Endothelial cell of umbilical vein (primary cell): ENCODE measurements at regions not wholly inside any gene's neighbourhood (a gene's known extent, or its start where the extent isn't known, plus 50 kb on each side); places are given as distances from the start of the nearest gene placed in this dataset.
A peak's percentile ranks its signal among the peaks of the same experiment; 100 is the strongest.

Experiments used
- BruUV-seq: library from RNA; stranded (reverse); fragments of 400-500 nt; replicated peaks from 2 replicates; lab custom pipeline; 2021; lab: Mats Ljungman, UMichigan
- CTCF ChIA-PET: fragments of 300-600, 350-600 bp; sonication (Branson Sonifier 250); formaldehyde crosslinking; loops from one replicate; lab custom pipeline; 2021; ENCODE audit warnings: antibody characterized with exemption, inconsistent platforms; lab: Charles Lee
- POLR2A ChIA-PET: fragments of 300-600, 350-600 bp; sonication (Branson Sonifier 250); formaldehyde crosslinking; loops from one replicate; lab custom pipeline; 2021; ENCODE audit warnings: antibody characterized with exemption, inconsistent platforms; lab: Charles Lee
- DNase-seq: peaks from one replicate; pipeline ENCODE4 v3.0.0-alpha.2; 2011; ENCODE audit warnings: low read depth, low spot score
- FAIRE-seq: peaks from 2 replicates; lab custom pipeline; 2011; peaks lifted over from hg19 to GRCh38; lab: Jason Lieb, UNC
- H2AFZ ChIP-seq: 2 replicates; pipeline ENCODE4 v1.6.0; 2012; ENCODE audit warnings: low read depth, low read length, control low read depth, inconsistent platforms
- H3K27ac ChIP-seq: 2 replicates; pipeline ENCODE4 v1.5.1; 2011; ENCODE audit warnings: low read depth, mild to moderate bottlenecking, control low read depth, low read length, moderate library complexity; ENCODE audit not compliant: insufficient read depth
- H3K27me3 ChIP-seq, 2 experiments: 2 replicates each; pipeline versions ENCODE4 v1.6.0 to v1.6.1; 2011; ENCODE audit warnings: low read length in 2 of 2, mixed read lengths in 1 of 2; ENCODE audit not compliant: control insufficient read depth in 2 of 2, insufficient read depth in 2 of 2
- H3K36me3 ChIP-seq, 2 experiments: 2 replicates in 1 of 2; 3 replicates in 1 of 2; pipeline ENCODE4 v1.5.1; 2011; ENCODE audit warnings: low read length in 2 of 2, mild to moderate bottlenecking in 1 of 2, moderate library complexity in 1 of 2; ENCODE audit not compliant: control insufficient read depth in 2 of 2, insufficient read depth in 2 of 2; ENCODE audit errors: extremely low read depth in 1 of 2
- H3K4me1 ChIP-seq: 3 replicates; pipeline ENCODE4 v1.5.1; 2011; ENCODE audit warnings: mild to moderate bottlenecking, low read length; ENCODE audit not compliant: control insufficient read depth, insufficient read depth; ENCODE audit errors: extremely low read depth
- H3K4me2 ChIP-seq: 2 replicates; pipeline ENCODE4 v1.6.1; 2011; ENCODE audit warnings: low read length, control low read depth, mixed read lengths; ENCODE audit not compliant: insufficient read depth
- H3K4me3 ChIP-seq, 3 experiments: fragments of 200-600 bp in 1 of 3; sonication (generic), shearing (Covaris generic) in 1 of 3; replicated peaks in 1 of 3; 2 replicates each; pipeline ENCODE4 v1.5.1; 2011 to 2016; ENCODE audit warnings: control low read depth in 3 of 3, low read length in 3 of 3, mild to moderate bottlenecking in 2 of 3, inconsistent platforms in 1 of 3, low read depth in 1 of 3, moderate library complexity in 1 of 3; ENCODE audit not compliant: insufficient read depth in 1 of 3
- H3K79me2 ChIP-seq: 2 replicates; pipeline ENCODE4 v1.6.0; 2012; ENCODE audit warnings: low read length, inconsistent platforms; ENCODE audit not compliant: control insufficient read depth, insufficient read depth
- H3K9ac ChIP-seq: replicated peaks from 2 replicates; pipeline ENCODE3; 2011; ENCODE audit warnings: low read length, control low read depth; ENCODE audit not compliant: insufficient read depth; ENCODE audit errors: extremely low read depth
- H3K9me1 ChIP-seq: replicated peaks from 3 replicates; pipeline ENCODE4 v1.6.0; 2011; ENCODE audit warnings: mild to moderate bottlenecking, low read length; ENCODE audit not compliant: control insufficient read depth, insufficient read depth; ENCODE audit errors: extremely low read depth
- H3K9me3 ChIP-seq: replicated peaks from 2 replicates; pipeline ENCODE4 v1.5.1; 2012; ENCODE audit warnings: low read length, inconsistent platforms; ENCODE audit not compliant: control insufficient read depth, insufficient read depth
- H4K20me1 ChIP-seq: replicated peaks from 2 replicates; pipeline ENCODE3; 2011; ENCODE audit warnings: mild to moderate bottlenecking, low read length; ENCODE audit not compliant: control insufficient read depth, insufficient read depth; ENCODE audit errors: extremely low read depth
- CTCF ChIP-seq, 2 donors: IDR thresholded peaks; 1 replicate in 1 of 2; 2 replicates in 1 of 2; pipeline ENCODE4 v1.5.1; 2011; ENCODE audit warnings: low read length in 2 of 2, mild to moderate bottlenecking in 2 of 2, moderate library complexity in 2 of 2, control low read depth in 1 of 2, inconsistent platforms in 1 of 2, low read depth in 1 of 2; ENCODE audit not compliant: insufficient read depth in 1 of 2; ENCODE audit errors: extremely low read depth in 1 of 2
- EZH2 ChIP-seq: IDR thresholded peaks from 2 replicates; pipeline ENCODE4 v1.6.1; 2012; ENCODE audit warnings: borderline replicate concordance, low read depth, mild to moderate bottlenecking, moderate library complexity, low read length, inconsistent platforms; ENCODE audit not compliant: severe bottlenecking
- FOS ChIP-seq: IDR thresholded peaks from 2 replicates; pipeline ENCODE4 v1.6.1; 2011; ENCODE audit warnings: mild to moderate bottlenecking, low read length, moderate library complexity, borderline replicate concordance; ENCODE audit not compliant: insufficient read depth
- JUN ChIP-seq: IDR thresholded peaks from 2 replicates; pipeline ENCODE4 v1.6.1; 2011; ENCODE audit warnings: borderline replicate concordance, low read depth; ENCODE audit not compliant: insufficient read length, insufficient read depth
- POLR2A ChIP-seq: IDR thresholded peaks from 2 replicates; pipeline ENCODE4 v1.6.1; 2012; ENCODE audit warnings: low read depth, mild to moderate bottlenecking, control low read depth, low read length
- POLR2AphosphoS5 ChIP-seq: IDR thresholded peaks from 2 replicates; pipeline ENCODE4 v1.6.1; 2012; ENCODE audit warnings: low read depth, mild to moderate bottlenecking, control low read depth, low read length, moderate library complexity; ENCODE audit not compliant: insufficient read depth
- dilution Hi-C: fragments of 300-500 bp; cut with MboI; formaldehyde crosslinking; loops from one replicate; pipeline ENCODE4 v1.15.0; 2019; ENCODE audit warnings: low sequenced_read_pairs; ENCODE audit not compliant: extremely low pct_ligation_motif_present
- intact Hi-C: fragments of 100-400 bp; cut with micrococcal nuclease; formaldehyde crosslinking; loops from one replicate; pipeline ENCODE4 v1.10.0; 2022

DNA sequence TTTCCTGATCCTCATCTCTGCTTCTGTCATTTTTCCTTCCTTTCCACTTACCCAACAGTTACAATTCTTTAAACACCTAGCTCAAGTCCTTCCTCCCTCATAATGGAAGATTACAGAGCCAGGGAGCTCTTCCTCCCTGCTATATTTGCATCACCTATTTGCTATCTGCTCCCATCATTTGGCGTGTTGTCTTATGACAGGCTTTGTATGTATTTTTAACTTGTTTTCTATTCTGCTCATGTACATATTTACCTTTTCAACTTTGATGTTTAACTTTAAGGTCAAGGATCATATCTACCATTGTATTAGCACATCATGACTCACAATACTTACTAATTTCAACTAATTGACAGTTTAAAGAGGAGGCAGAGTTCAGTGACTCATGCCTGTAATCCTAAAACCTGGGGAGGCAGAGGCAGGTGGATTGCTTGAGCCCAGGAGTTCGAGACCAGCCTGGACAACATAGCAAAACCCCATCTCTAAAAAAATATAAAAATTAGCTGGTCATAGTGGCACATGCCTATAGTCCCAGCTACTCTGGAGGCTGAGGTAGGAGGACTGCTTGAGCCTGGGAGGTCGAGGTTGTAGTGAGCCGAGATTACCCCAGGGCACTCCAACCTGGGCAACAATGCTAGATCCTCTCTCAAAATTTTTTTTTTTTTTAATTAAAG, 92.5 kb upstream of the FOXN2 start:
- Histone ChIP-seq H3K4me1 (peaks cover 3% of the 10 kb centered on the region), H3K4me2 (no peak overlapping the region), H3K4me3 (no peak overlapping the region), H2AFZ (no peak overlapping the region), H3K79me2 (no peaks in the 10 kb centered on the region), H3K36me3 (no peaks in the 10 kb centered on the region), H3K27ac (no peak overlapping the region), H4K20me1 (no peaks in the 10 kb centered on the region), H3K9me3 (no peaks in the 10 kb centered on the region), H3K9ac (no peak overlapping the region), H3K27me3 (no peaks in the 10 kb centered on the region), H3K9me1 (no peaks in the 10 kb centered on the region)
- ChIA-PET CTCF (interaction anchor here (0.6 to 0.7 kb wide), 2 partner anchors 14 to 31 kb away, joined by 3 read pairs; no protein-coding TSS in a partner anchor), POLR2A (no interaction called here)
- BruUV-seq: no TSS peak
- TF ChIP-seq POLR2A (no peak), POLR2AphosphoS5 (no peak), CTCF (IDR thresholded peaks at IDR 0.05; ENCODE audit: extremely low read depth in 1 of 2, insufficient read depth in 1 of 2, low read depth in 1 of 2, low read length in 2 of 2) (no peak), JUN (peak; percentile 65), FOS (peak; percentile 33), EZH2 (no peak)
- FAIRE-seq (peak; percentile 28), DNase-seq (peak; percentile 48)
- intact Hi-C loops: no loop called here
- dilution Hi-C loops: no loop called here
